KMS-11 (cell line): ENCODE measurements at regions not wholly inside any gene's neighbourhood (a gene's known extent, or its start where the extent isn't known, plus 50 kb on each side); places are given as distances from the start of the nearest gene placed in this dataset.
"Not testable (repeated sequence)": the region's sequence is repeated elsewhere in the genome, so short reads cannot be mapped to it uniquely, and the experiment has no call there.

Source experiments
- H2AFZ ChIP-seq: fragments of 200-600 bp; sonication (generic); 2 replicates; pipeline ENCODE4 v1.6.1; 2016; ENCODE audit warnings: antibody characterized with exemption, mixed run types, low read depth
- H3K27ac ChIP-seq: fragments of 200-600 bp; sonication (generic); 2 replicates; pipeline ENCODE4 v1.6.1; 2016; ENCODE audit warnings: mild to moderate bottlenecking, mixed run types
- H3K27me3 ChIP-seq: fragments of 200-600 bp; sonication (generic); 2 replicates; pipeline ENCODE4 v1.6.1; 2017; ENCODE audit warnings: mild to moderate bottlenecking, low read depth, mixed run types, moderate library complexity; ENCODE audit not compliant: insufficient read depth
- H3K36me3 ChIP-seq: fragments of 200-600 bp; sonication (generic); 2 replicates; pipeline ENCODE4 v1.6.1; 2017; ENCODE audit warnings: mild to moderate bottlenecking, mixed run types; ENCODE audit not compliant: insufficient read depth
- H3K4me1 ChIP-seq: fragments of 200-600 bp; sonication (generic); 2 replicates; pipeline ENCODE4 v1.6.1; 2016; ENCODE audit warnings: mild to moderate bottlenecking, low read depth, mixed run types; ENCODE audit not compliant: poor library complexity, severe bottlenecking
- H3K4me2 ChIP-seq: fragments of 200-600 bp; sonication (generic); 2 replicates; pipeline ENCODE4 v1.7.0; 2016; ENCODE audit warnings: mild to moderate bottlenecking, mixed run types
- H3K4me3 ChIP-seq: fragments of 200-600 bp; sonication (generic); IDR thresholded peaks from 2 replicates; pipeline ENCODE4 v1.6.1; 2017; ENCODE audit warnings: low read depth, low read length, mixed read lengths; ENCODE audit not compliant: insufficient read depth
- H3K79me2 ChIP-seq: fragments of 200-600 bp; sonication (generic); 2 replicates; pipeline ENCODE4 v1.6.1; 2016; ENCODE audit warnings: low read depth, mixed run types; ENCODE audit not compliant: insufficient read depth
- H3K9ac ChIP-seq: fragments of 200-600 bp; sonication (generic); 2 replicates; pipeline ENCODE4 v1.6.1; 2016; ENCODE audit warnings: mild to moderate bottlenecking, mixed run types
- H4K20me1 ChIP-seq: fragments of 200-600 bp; sonication (generic); 2 replicates; pipeline ENCODE4 v1.6.1; 2016; ENCODE audit warnings: mild to moderate bottlenecking, mixed run types; ENCODE audit not compliant: insufficient read depth
- CTCF ChIP-seq: fragments of 200-600 bp; sonication (generic); conservative IDR thresholded peaks from 2 replicates; pipeline ENCODE4 v1.6.1; 2017; ENCODE audit warnings: low read depth, mild to moderate bottlenecking, antibody characterized with exemption, low read length, moderate library complexity, mixed read lengths

DNA sequence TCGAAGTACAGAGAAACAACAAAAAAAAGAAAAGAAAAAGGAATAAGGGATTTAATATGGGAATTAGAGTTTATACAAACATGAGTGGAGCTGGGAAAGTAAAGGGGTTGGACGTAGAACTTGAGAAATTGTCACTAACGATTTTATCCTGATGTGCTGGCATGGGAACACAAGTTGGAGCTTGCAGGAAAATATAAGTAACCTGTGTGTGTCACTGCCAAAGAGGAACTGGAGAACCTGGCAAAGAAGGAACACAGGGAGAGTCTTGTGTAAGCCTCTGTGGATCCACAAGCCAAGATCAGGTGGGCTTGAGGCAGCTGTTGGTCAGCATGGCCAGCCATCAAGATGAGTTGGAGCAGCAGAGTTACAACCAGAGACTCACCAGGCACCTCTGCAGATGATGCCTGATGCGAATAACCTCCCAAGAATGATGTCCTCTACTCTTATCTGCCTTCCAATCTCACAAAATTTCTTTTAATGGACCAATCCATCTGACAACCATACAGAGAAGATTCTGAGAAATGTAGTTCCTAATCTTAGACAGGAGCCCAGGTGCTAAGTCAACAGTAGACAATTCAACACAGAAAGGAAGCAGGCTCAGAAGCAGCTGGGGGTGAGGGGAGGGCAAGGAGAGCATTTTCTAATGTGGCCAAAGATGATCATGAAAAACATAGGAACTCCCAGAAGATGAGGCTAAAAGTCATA lies 77.0 kb upstream of the SPOPL start:
- H3K4me1 ChIP-seq, result no peaks in the 10 kb centered on the region

DNA sequence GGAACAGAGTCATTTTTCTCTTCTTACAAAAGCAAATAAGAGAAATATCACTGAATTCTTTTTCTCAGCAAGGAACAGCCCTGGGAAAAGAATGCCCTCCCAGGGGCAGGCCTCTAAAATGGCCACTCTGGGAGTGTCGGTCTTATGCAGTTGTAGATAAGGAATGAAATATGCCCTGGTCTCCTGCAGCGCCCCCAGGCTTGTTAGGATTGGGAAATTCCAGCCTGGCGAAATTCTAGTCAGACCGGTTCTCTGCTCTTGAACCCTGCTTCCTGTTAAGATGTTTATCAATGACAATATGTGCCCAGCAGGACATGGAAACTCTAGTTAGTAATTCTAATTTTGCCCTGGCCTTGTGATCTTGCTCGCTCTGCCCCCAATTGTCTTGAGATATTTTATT lies 75.5 kb upstream of the SPOPL start:
- H3K4me2 ChIP-seq, H3K4me1 ChIP-seq, H2AFZ ChIP-seq, H4K20me1 ChIP-seq, H3K9ac ChIP-seq, H3K4me3 ChIP-seq, H3K36me3 ChIP-seq, H3K27me3 ChIP-seq, H3K79me2 ChIP-seq, H3K27ac ChIP-seq: not testable (repeated sequence)

More for the DNA sequence above, 77.0 kb upstream of the SPOPL start:
- no peaks in the 10 kb centered on the region for H3K36me3 ChIP-seq
- H3K4me3 ChIP-seq, result no peak overlapping the region
- H3K4me2 ChIP-seq, result no peak overlapping the region
- no peak overlapping the region for H2AFZ ChIP-seq
- H3K27me3 ChIP-seq, result no peaks in the 10 kb centered on the region
- no peaks in the 10 kb centered on the region for H4K20me1 ChIP-seq
- no peak overlapping the region for H3K9ac ChIP-seq
- no peak for TF ChIP-seq CTCF
- H3K27ac ChIP-seq, result no peak overlapping the region
- H3K79me2 ChIP-seq, result no peaks in the 10 kb centered on the region

DNA sequence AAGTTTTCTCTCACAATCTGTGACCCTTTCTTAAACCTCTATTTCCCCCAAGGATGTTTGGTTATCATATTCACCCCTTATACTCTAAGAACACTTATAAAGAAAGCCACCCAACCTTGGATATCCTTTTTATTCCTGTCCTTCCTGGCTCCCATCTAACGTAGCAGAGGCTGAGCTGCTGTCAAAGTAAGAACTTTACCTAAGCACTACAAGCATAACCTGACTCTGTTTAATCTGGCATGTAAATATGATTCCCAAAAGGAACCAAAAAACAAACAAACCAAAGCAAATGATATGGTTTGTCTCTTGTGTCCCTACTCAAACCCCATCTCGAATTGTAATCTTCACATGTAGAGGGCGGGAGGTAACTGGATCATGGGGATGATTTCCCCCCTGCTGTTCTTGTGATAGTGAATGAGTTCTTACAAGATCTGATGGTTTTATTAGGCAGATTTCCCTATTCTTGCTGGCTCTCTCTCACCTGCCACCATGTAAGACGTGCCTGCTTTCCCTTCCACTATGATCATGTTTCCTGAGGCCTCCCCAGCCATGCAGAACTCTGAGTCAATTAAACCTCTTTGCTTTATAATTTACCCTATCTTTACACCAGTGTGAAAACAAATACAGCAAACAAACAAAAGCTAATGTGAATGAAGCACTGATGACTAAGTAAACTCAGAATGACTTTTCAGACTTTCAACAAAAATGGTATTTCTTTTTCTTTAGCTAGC lies 72.7 kb upstream of the SPOPL start:
- TF ChIP-seq CTCF, result no peak
- Histone ChIP-seq H3K27ac (no peak overlapping the region), H3K4me3 (no peak overlapping the region)

DNA sequence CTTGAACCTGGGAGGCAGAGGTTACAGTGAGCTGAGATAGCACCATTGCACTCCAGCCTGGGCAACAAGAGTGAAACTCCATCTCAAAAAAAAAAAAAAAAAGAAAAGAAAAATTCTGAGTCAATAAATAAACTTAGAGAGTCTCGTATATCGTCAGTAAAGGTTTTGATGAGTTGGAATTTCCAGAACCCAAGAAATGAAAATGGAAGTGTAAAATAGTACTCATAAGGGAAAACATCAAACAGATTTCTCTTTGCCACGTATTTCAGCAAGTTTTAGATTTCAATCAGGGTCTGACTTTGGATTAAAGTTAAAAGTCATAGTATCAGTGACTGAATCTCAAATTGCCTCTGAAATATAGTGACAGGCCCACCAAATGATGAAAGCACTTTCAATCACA lies 71.4 kb upstream of the SPOPL start:
- H3K4me1 ChIP-seq, result no peaks in the 10 kb centered on the region
- H2AFZ ChIP-seq, result no peak overlapping the region

More for the DNA sequence above, 72.7 kb upstream of the SPOPL start:
- Histone ChIP-seq H3K27me3 (no peaks in the 10 kb centered on the region), H3K9ac (no peak overlapping the region), H3K4me2 (no peak overlapping the region), H3K79me2 (no peaks in the 10 kb centered on the region), H3K36me3 (no peaks in the 10 kb centered on the region), H2AFZ (no peak overlapping the region), H3K4me1 (no peaks in the 10 kb centered on the region), H4K20me1 (no peaks in the 10 kb centered on the region)

More for the DNA sequence above, 71.4 kb upstream of the SPOPL start:
- no peaks in the 10 kb centered on the region for H4K20me1 ChIP-seq
- H3K79me2 ChIP-seq, result no peaks in the 10 kb centered on the region
- H3K27ac ChIP-seq, result no peak overlapping the region
- no peak overlapping the region for H3K9ac ChIP-seq
- no peak for TF ChIP-seq CTCF
- H3K27me3 ChIP-seq, result no peaks in the 10 kb centered on the region
- H3K4me3 ChIP-seq, result no peak overlapping the region
- no peak overlapping the region for H3K4me2 ChIP-seq
- H3K36me3 ChIP-seq, result no peaks in the 10 kb centered on the region
